ENCODE measurements at regions not wholly inside any gene's neighbourhood (a gene's known extent, or its start where the extent isn't known, plus 50 kb on each side); places are given as distances from the start of the nearest gene placed in this dataset.

GRCh38 chr11:122513997-122514396 lies 141.5 kb upstream of the UBASH3B start:
- no peak for TF ChIP-seq BACH2 (CRISPR knock-in tag; IDR thresholded peaks at IDR 0.05; ENCODE audit: borderline replicate concordance)
- TF ChIP-seq GLIS3 (CRISPR knock-in tag; IDR thresholded peaks at IDR 0.05) = no peak
- TF ChIP-seq ISL1 (CRISPR knock-in tag; IDR thresholded peaks at IDR 0.05) = no peak
- TF ChIP-seq CSDC2 (CRISPR knock-in tag; IDR thresholded peaks at IDR 0.05) = no peak
- no peak for TF ChIP-seq ESRRG (CRISPR knock-in tag; IDR thresholded peaks at IDR 0.05)
- TF ChIP-seq PATZ1 (CRISPR knock-in tag; IDR thresholded peaks at IDR 0.05; ENCODE audit: borderline replicate concordance) = no peak
- TF ChIP-seq ZC3H10 (CRISPR knock-in tag; IDR thresholded peaks at IDR 0.05) = no peak
- no peak for TF ChIP-seq ZNF70 (CRISPR knock-in tag; IDR thresholded peaks at IDR 0.05)
- TF ChIP-seq OSR1 (CRISPR knock-in tag; IDR thresholded peaks at IDR 0.05) = no peak
- no peak for TF ChIP-seq CSRNP3 (CRISPR knock-in tag; IDR thresholded peaks at IDR 0.05)
- no peak for TF ChIP-seq ZFP30 (CRISPR knock-in tag; IDR thresholded peaks at IDR 0.05)
- TF ChIP-seq RARB (CRISPR knock-in tag; IDR thresholded peaks at IDR 0.05) = no peak
- no peak for TF ChIP-seq PPARA (CRISPR knock-in tag; IDR thresholded peaks at IDR 0.05; ENCODE audit: borderline replicate concordance)
- ATAC-seq = no peak

- no peak for TF ChIP-seq TOX (CRISPR knock-in tag; IDR thresholded peaks at IDR 0.05; ENCODE audit: borderline replicate concordance)
- no peak for TF ChIP-seq ZNF8 (CRISPR knock-in tag; IDR thresholded peaks at IDR 0.05)
- no peak for TF ChIP-seq ESRRG (CRISPR knock-in tag; IDR thresholded peaks at IDR 0.05)
- TF ChIP-seq CSDC2 (CRISPR knock-in tag; IDR thresholded peaks at IDR 0.05) = no peak
- no peak for TF ChIP-seq ARNTL (CRISPR knock-in tag; IDR thresholded peaks at IDR 0.05; ENCODE audit: borderline replicate concordance, low read depth)
- TF ChIP-seq ZNF565 (CRISPR knock-in tag; conservative IDR thresholded peaks at IDR 0.05; ENCODE audit: low read depth) = no peak
- TF ChIP-seq ZFP30 (CRISPR knock-in tag; IDR thresholded peaks at IDR 0.05) = no peak
- TF ChIP-seq BACH2 (CRISPR knock-in tag; IDR thresholded peaks at IDR 0.05; ENCODE audit: borderline replicate concordance) = no peak
- TF ChIP-seq SNAI2 (CRISPR knock-in tag; IDR thresholded peaks at IDR 0.05) = no peak
- TF ChIP-seq ZC3H10 (CRISPR knock-in tag; IDR thresholded peaks at IDR 0.05) = no peak
These were observed 142.2 kb upstream of the UBASH3B start for GRCh38 chr11:122513328-122513727.

GRCh38 chr11:122512688-122513087 lies 142.8 kb upstream of the UBASH3B start:
- no peak for ATAC-seq
- TF ChIP-seq TSHZ2 (CRISPR knock-in tag; IDR thresholded peaks at IDR 0.05) = no peak
- no peak for TF ChIP-seq ARNTL (CRISPR knock-in tag; IDR thresholded peaks at IDR 0.05; ENCODE audit: borderline replicate concordance, low read depth)
- TF ChIP-seq ZFP30 (CRISPR knock-in tag; IDR thresholded peaks at IDR 0.05) = no peak
- TF ChIP-seq CREB5 (CRISPR knock-in tag; IDR thresholded peaks at IDR 0.05; ENCODE audit: low read depth) = no peak
- TF ChIP-seq CSDC2 (CRISPR knock-in tag; IDR thresholded peaks at IDR 0.05) = no peak
- TF ChIP-seq TCF4 (CRISPR knock-in tag; IDR thresholded peaks at IDR 0.05; ENCODE audit: borderline replicate concordance) = no peak

More at GRCh38 chr11:122513328-122513727, 142.2 kb upstream of the UBASH3B start:
- ATAC-seq = no peak

GRCh38 chr11:122509899-122510298 lies 145.6 kb upstream of the UBASH3B start:
- no peak for ATAC-seq
- no peak for TF ChIP-seq ZC3H10 (CRISPR knock-in tag; IDR thresholded peaks at IDR 0.05)
- no peak for TF ChIP-seq GLIS3 (CRISPR knock-in tag; IDR thresholded peaks at IDR 0.05)
- no peak for TF ChIP-seq OSR1 (CRISPR knock-in tag; IDR thresholded peaks at IDR 0.05)
- TF ChIP-seq TCF4 (CRISPR knock-in tag; IDR thresholded peaks at IDR 0.05; ENCODE audit: borderline replicate concordance) = no peak
- TF ChIP-seq SNAI2 (CRISPR knock-in tag; IDR thresholded peaks at IDR 0.05) = no peak
- no peak for TF ChIP-seq PPARA (CRISPR knock-in tag; IDR thresholded peaks at IDR 0.05; ENCODE audit: borderline replicate concordance)
- no peak for TF ChIP-seq RARB (CRISPR knock-in tag; IDR thresholded peaks at IDR 0.05)
- no peak for TF ChIP-seq ARNTL (CRISPR knock-in tag; IDR thresholded peaks at IDR 0.05; ENCODE audit: borderline replicate concordance, low read depth)
- TF ChIP-seq ZFP3 (CRISPR knock-in tag; IDR thresholded peaks at IDR 0.05) = no peak
- no peak for TF ChIP-seq CSRNP3 (CRISPR knock-in tag; IDR thresholded peaks at IDR 0.05)
- no peak for TF ChIP-seq ESRRG (CRISPR knock-in tag; IDR thresholded peaks at IDR 0.05)
- TF ChIP-seq TOX (CRISPR knock-in tag; IDR thresholded peaks at IDR 0.05; ENCODE audit: borderline replicate concordance) = no peak
- no peak for TF ChIP-seq BACH2 (CRISPR knock-in tag; IDR thresholded peaks at IDR 0.05; ENCODE audit: borderline replicate concordance)
- TF ChIP-seq TSHZ2 (CRISPR knock-in tag; IDR thresholded peaks at IDR 0.05) = no peak

Measured in SK-N-SH treated with all-trans-retinoic acid at 6 μM for 48 hours (cell line).